Transverse colon (tissue), 4 donors: ENCODE measurements at regions not wholly inside any gene's neighbourhood (a gene's known extent, or its start where the extent isn't known, plus 50 kb on each side); places are given as distances from the start of the nearest gene placed in this dataset.

ENCODE experiments used
- EP300 ChIP-seq: sonication (generic); formaldehyde crosslinking; IDR thresholded peaks from one replicate; pipeline ENCODE4 v1.6.1; 2017; ENCODE audit warnings: antibody characterized with exemption, low read depth
- POLR2A ChIP-seq: fragments of 450-650 bp; IDR thresholded peaks from one replicate; pipeline ENCODE4 v1.6.1; 2016; ENCODE audit warnings: antibody characterized with exemption, mild to moderate bottlenecking, moderate library complexity
- POLR2AphosphoS5 ChIP-seq, 3 donors: sonication (generic); formaldehyde crosslinking; IDR thresholded peaks; one replicate each; pipeline ENCODE4 v1.6.1; 2016; ENCODE audit warnings: antibody characterized with exemption in 3 of 3
- TF ChIP-seq, protein P1 (sequence below), 5 experiments: fragments of 200-600 bp in 3 of 5; fragments of 450-650 bp in 2 of 5; sonication (generic) in 3 of 5; IDR thresholded peaks; 1 replicate in 2 of 5; 2 replicates in 3 of 5; pipeline ENCODE4 v1.5.1; 2016 to 2017; ENCODE audit warnings: antibody characterized with exemption in 5 of 5, inconsistent platforms in 3 of 5, mild to moderate bottlenecking in 2 of 5, moderate library complexity in 1 of 5

DNA sequence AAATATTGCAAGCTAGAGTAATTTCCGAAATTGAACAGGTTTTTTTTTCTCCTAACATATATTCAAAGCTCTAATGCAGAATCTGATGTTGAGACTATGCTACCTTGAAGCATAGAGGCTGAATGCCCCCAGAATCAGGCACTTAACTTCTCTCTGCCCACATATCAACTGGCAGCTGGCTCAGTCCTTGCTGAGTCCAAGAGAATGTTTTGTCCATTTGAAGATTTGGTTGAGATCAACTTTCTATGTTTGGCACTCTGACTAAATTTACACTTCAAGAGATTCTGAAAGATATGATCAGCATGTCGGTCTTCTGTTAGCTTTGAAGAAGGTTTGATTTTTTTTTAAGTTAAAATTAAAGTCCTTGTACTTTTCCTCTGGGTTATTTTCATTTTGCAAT, 1298.1 kb downstream of the EPHA7 start:
- TF ChIP-seq, protein P1, sequence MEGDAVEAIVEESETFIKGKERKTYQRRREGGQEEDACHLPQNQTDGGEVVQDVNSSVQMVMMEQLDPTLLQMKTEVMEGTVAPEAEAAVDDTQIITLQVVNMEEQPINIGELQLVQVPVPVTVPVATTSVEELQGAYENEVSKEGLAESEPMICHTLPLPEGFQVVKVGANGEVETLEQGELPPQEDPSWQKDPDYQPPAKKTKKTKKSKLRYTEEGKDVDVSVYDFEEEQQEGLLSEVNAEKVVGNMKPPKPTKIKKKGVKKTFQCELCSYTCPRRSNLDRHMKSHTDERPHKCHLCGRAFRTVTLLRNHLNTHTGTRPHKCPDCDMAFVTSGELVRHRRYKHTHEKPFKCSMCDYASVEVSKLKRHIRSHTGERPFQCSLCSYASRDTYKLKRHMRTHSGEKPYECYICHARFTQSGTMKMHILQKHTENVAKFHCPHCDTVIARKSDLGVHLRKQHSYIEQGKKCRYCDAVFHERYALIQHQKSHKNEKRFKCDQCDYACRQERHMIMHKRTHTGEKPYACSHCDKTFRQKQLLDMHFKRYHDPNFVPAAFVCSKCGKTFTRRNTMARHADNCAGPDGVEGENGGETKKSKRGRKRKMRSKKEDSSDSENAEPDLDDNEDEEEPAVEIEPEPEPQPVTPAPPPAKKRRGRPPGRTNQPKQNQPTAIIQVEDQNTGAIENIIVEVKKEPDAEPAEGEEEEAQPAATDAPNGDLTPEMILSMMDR (IDR thresholded peaks at IDR 0.05): no peak
- TF ChIP-seq POLR2A: no peak
- TF ChIP-seq EP300: no peak
- no peak for TF ChIP-seq POLR2AphosphoS5 (IDR thresholded peaks at IDR 0.05)
